Neural cell (in vitro differentiated cells): ENCODE measurements at regions not wholly inside any gene's neighbourhood (a gene's known extent, or its start where the extent isn't known, plus 50 kb on each side); places are given as distances from the start of the nearest gene placed in this dataset.

Source experiments
- H2AFZ ChIP-seq: fragments of 200-600, 300-800 bp; sonication (generic), shearing (Covaris generic); 2 replicates; pipeline ENCODE4 v1.6.0; 2014; ENCODE audit warnings: low read depth, mild to moderate bottlenecking, antibody characterized with exemption, low read length, moderate library complexity
- H3F3A ChIP-seq: fragments of 200-600 bp; shearing (Covaris generic); 2 replicates; pipeline ENCODE4 v1.6.1; 2016; ENCODE audit warnings: mild to moderate bottlenecking, moderate library complexity, mixed read lengths, antibody characterized with exemption, low read length; ENCODE audit not compliant: insufficient read depth, poor library complexity, severe bottlenecking
- H3K27ac ChIP-seq: fragments of 200-600, 300-800 bp; sonication (generic), shearing (Covaris generic); 2 replicates; pipeline ENCODE4 v1.5.1; 2014; ENCODE audit warnings: mild to moderate bottlenecking, low read length, moderate library complexity
- H3K27me3 ChIP-seq: fragments of 300-800, 200-600 bp; sonication (generic), shearing (Covaris generic); 2 replicates; pipeline ENCODE4 v1.6.0; 2014; ENCODE audit warnings: mild to moderate bottlenecking, low read depth, low read length, moderate library complexity; ENCODE audit not compliant: insufficient read depth
- H3K36me3 ChIP-seq: fragments of 300-800, 200-600 bp; sonication (generic), shearing (Covaris generic); 2 replicates; pipeline ENCODE4 v1.5.1; 2014; ENCODE audit warnings: mild to moderate bottlenecking, antibody characterized with exemption, low read length, moderate library complexity; ENCODE audit not compliant: insufficient read depth
- H3K4me2 ChIP-seq: fragments of 300-800, 200-600 bp; sonication (generic), shearing (Covaris generic); 2 replicates; pipeline ENCODE4 v1.6.0; 2014; ENCODE audit warnings: mild to moderate bottlenecking, low read length
- H3K4me3 ChIP-seq: fragments of 300-800, 200-600 bp; sonication (generic), shearing (Covaris generic); 2 replicates; pipeline ENCODE4 v1.5.1; 2014; ENCODE audit warnings: mild to moderate bottlenecking, low read length, moderate library complexity
- H3K79me2 ChIP-seq: fragments of 200-600 bp; shearing (Covaris generic); replicated peaks from 2 replicates; pipeline ENCODE4 v1.6.0; 2014; ENCODE audit warnings: mild to moderate bottlenecking, low read length, moderate library complexity; ENCODE audit not compliant: insufficient read depth
- H3K9ac ChIP-seq: fragments of 300-800, 200-600 bp; sonication (generic), shearing (Covaris generic); 2 replicates; pipeline ENCODE4 v1.6.1; 2016; ENCODE audit warnings: mild to moderate bottlenecking, low read length, mixed read lengths
- H3K9me2 ChIP-seq: fragments of 200-600 bp; shearing (Covaris generic); 2 replicates; pipeline ENCODE4 v1.6.1; 2016; ENCODE audit warnings: mild to moderate bottlenecking, low read length, mixed read lengths; ENCODE audit not compliant: insufficient read depth
- H3K9me3 ChIP-seq: fragments of 200-600, 300-800 bp; sonication (generic), shearing (Covaris generic); 2 replicates; pipeline ENCODE4 v1.6.1; 2016; ENCODE audit warnings: mild to moderate bottlenecking, mixed run types, low read length, moderate library complexity, mixed read lengths
- H4K20me1 ChIP-seq: fragments of 200-600 bp; shearing (Covaris generic); 2 replicates; pipeline ENCODE4 v1.6.1; 2016; ENCODE audit warnings: mild to moderate bottlenecking, mixed run types; ENCODE audit not compliant: insufficient read depth
- EP300 ChIP-seq: fragments of 450-650 bp; conservative IDR thresholded peaks from 2 replicates; pipeline ENCODE4 v1.6.1; 2014; ENCODE audit warnings: antibody characterized with exemption, mild to moderate bottlenecking, moderate library complexity; ENCODE audit not compliant: poor library complexity, severe bottlenecking
- EZH2 ChIP-seq: fragments of 200-600, 300-800 bp; shearing (Covaris generic), sonication (generic); IDR thresholded peaks from 2 replicates; pipeline ENCODE4 v1.6.1; 2014; ENCODE audit warnings: antibody characterized with exemption, low read length, borderline replicate concordance, mild to moderate bottlenecking; ENCODE audit not compliant: insufficient read depth, poor library complexity, severe bottlenecking
- MXI1 ChIP-seq: fragments of 450-650 bp; conservative IDR thresholded peaks from 2 replicates; pipeline ENCODE4 v1.6.1; 2014; ENCODE audit warnings: antibody characterized with exemption, mild to moderate bottlenecking; ENCODE audit not compliant: poor library complexity, severe bottlenecking
- POLR2AphosphoS5 ChIP-seq: IDR thresholded peaks from 2 replicates; pipeline ENCODE4 v1.6.1; 2012
- RAD21 ChIP-seq: fragments of 450-650 bp; conservative IDR thresholded peaks from 2 replicates; pipeline ENCODE4 v1.6.1; 2014; ENCODE audit warnings: antibody characterized with exemption, mild to moderate bottlenecking, moderate library complexity
- SMC3 ChIP-seq: fragments of 450-650 bp; conservative IDR thresholded peaks from 2 replicates; pipeline ENCODE4 v1.6.1; 2014; ENCODE audit warnings: antibody characterized with exemption, mild to moderate bottlenecking, moderate library complexity; ENCODE audit not compliant: poor library complexity
- TAF1 ChIP-seq: IDR thresholded peaks from 2 replicates; pipeline ENCODE4 v1.6.1; 2012; ENCODE audit warnings: low read depth
- TF ChIP-seq, protein P1 (sequence below): IDR thresholded peaks from 2 replicates; pipeline ENCODE4 v1.6.1; 2012; ENCODE audit warnings: borderline replicate concordance
- TF ChIP-seq, protein P2 (sequence below): fragments of 450-650 bp; IDR thresholded peaks from 2 replicates; pipeline ENCODE4 v1.5.1; 2014; ENCODE audit warnings: antibody characterized with exemption, mild to moderate bottlenecking, moderate library complexity; ENCODE audit not compliant: poor library complexity, severe bottlenecking

DNA sequence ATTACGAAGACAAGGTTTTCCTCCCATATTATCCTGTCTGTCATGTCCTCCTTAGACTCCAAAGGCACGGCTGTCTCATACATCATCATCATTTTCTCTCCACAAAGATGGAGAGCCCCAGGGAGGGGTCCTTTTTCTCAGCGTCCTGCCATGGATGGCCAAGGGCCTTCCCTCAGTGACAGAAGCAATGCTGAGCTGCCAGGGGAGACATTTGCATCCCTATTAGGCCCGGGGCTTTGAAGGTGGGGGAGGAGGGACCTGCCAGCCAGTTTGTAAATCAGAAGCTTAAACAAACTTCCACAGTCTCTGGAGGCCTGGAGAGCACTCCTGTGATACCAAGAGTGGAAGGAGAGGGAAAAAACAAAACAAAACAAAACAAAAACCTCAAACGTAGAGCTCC, 112.4 kb upstream of the ADO start:
- Histone ChIP-seq H3K4me3 (no peak overlapping the region), H4K20me1 (no peaks in the 10 kb centered on the region), H3K36me3 (no peaks in the 10 kb centered on the region), H3K9ac (no peak overlapping the region), H3K4me2 (no peak overlapping the region), H2AFZ (no peak overlapping the region), H3K9me3 (no peaks in the 10 kb centered on the region), H3K27ac (no peak overlapping the region), H3K27me3 (no peaks in the 10 kb centered on the region), H3K79me2 (no peaks in the 10 kb centered on the region), H3F3A (no peaks in the 10 kb centered on the region), H3K9me2 (no peaks in the 10 kb centered on the region)
- TF ChIP-seq MXI1, result no peak
- no peak for TF ChIP-seq EZH2
- TF ChIP-seq, protein P1, sequence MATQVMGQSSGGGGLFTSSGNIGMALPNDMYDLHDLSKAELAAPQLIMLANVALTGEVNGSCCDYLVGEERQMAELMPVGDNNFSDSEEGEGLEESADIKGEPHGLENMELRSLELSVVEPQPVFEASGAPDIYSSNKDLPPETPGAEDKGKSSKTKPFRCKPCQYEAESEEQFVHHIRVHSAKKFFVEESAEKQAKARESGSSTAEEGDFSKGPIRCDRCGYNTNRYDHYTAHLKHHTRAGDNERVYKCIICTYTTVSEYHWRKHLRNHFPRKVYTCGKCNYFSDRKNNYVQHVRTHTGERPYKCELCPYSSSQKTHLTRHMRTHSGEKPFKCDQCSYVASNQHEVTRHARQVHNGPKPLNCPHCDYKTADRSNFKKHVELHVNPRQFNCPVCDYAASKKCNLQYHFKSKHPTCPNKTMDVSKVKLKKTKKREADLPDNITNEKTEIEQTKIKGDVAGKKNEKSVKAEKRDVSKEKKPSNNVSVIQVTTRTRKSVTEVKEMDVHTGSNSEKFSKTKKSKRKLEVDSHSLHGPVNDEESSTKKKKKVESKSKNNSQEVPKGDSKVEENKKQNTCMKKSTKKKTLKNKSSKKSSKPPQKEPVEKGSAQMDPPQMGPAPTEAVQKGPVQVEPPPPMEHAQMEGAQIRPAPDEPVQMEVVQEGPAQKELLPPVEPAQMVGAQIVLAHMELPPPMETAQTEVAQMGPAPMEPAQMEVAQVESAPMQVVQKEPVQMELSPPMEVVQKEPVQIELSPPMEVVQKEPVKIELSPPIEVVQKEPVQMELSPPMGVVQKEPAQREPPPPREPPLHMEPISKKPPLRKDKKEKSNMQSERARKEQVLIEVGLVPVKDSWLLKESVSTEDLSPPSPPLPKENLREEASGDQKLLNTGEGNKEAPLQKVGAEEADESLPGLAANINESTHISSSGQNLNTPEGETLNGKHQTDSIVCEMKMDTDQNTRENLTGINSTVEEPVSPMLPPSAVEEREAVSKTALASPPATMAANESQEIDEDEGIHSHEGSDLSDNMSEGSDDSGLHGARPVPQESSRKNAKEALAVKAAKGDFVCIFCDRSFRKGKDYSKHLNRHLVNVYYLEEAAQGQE, result no peak
- TF ChIP-seq RAD21, result no peak
- TF ChIP-seq SMC3, result no peak
- TF ChIP-seq, protein P2, sequence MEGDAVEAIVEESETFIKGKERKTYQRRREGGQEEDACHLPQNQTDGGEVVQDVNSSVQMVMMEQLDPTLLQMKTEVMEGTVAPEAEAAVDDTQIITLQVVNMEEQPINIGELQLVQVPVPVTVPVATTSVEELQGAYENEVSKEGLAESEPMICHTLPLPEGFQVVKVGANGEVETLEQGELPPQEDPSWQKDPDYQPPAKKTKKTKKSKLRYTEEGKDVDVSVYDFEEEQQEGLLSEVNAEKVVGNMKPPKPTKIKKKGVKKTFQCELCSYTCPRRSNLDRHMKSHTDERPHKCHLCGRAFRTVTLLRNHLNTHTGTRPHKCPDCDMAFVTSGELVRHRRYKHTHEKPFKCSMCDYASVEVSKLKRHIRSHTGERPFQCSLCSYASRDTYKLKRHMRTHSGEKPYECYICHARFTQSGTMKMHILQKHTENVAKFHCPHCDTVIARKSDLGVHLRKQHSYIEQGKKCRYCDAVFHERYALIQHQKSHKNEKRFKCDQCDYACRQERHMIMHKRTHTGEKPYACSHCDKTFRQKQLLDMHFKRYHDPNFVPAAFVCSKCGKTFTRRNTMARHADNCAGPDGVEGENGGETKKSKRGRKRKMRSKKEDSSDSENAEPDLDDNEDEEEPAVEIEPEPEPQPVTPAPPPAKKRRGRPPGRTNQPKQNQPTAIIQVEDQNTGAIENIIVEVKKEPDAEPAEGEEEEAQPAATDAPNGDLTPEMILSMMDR, result no peak
- no peak for TF ChIP-seq EP300
- TF ChIP-seq TAF1, result no peak
- TF ChIP-seq POLR2AphosphoS5, result no peak

DNA sequence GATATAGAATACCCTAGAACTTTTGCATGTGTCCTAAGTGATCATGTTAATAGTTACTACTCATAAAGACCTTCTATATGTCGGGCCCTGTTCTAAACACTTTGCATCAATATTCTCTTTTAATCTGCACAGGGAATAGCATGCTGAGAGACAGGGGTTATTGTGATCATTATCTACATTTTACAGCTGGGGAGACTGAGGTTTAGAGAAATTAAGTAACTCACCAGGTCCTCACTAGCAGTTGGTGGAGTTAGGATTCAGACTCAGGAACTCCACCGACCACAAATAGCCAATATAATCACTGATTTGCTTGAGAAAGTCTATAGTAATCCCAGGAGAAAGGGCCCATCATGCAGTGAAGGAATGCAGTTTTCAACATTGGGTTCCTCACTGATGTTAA, 111.2 kb upstream of the ADO start:
- no peak for TF ChIP-seq SMC3
- TF ChIP-seq RAD21, result no peak
- TF ChIP-seq MXI1, result no peak
- no peak for TF ChIP-seq POLR2AphosphoS5
- TF ChIP-seq EP300, result no peak
- TF ChIP-seq, protein P1, result no peak
- TF ChIP-seq TAF1, result no peak
- TF ChIP-seq, protein P2, result no peak
- TF ChIP-seq EZH2, result no peak
- Histone ChIP-seq H4K20me1 (no peaks in the 10 kb centered on the region), H3K9me2 (no peaks in the 10 kb centered on the region), H3F3A (no peaks in the 10 kb centered on the region), H3K4me3 (no peak overlapping the region), H3K27me3 (no peaks in the 10 kb centered on the region), H3K27ac (no peak overlapping the region), H3K9me3 (peaks cover 3% of the 10 kb centered on the region), H3K9ac (no peak overlapping the region), H2AFZ (no peak overlapping the region), H3K4me2 (no peak overlapping the region), H3K36me3 (no peaks in the 10 kb centered on the region), H3K79me2 (no peaks in the 10 kb centered on the region)
